HG03097 (cell line): ENCODE measurements at regions not wholly inside any gene's neighbourhood (a gene's known extent, or its start where the extent isn't known, plus 50 kb on each side); places are given as distances from the start of the nearest gene placed in this dataset.

Source experiments
- ATAC-seq: cut with Tn5 transposase; IDR thresholded peaks from one replicate; pipeline ENCODE4 v1.9.1; 2021; ENCODE audit not compliant: unreplicated experiment, low FRiP score

GRCh38 chr1:168958562-168959289, 147.8 kb upstream of the ATP1B1 start:
- ATAC-seq, result no peak

- no peak for ATAC-seq
Measured at GRCh38 chr1:168959382-168959781, 147.1 kb upstream of the ATP1B1 start.

- ATAC-seq, result no peak
Measured at GRCh38 chr1:168960114-168960513, 146.4 kb upstream of the ATP1B1 start.

GRCh38 chr1:168960595-168960994, 145.9 kb upstream of the ATP1B1 start:
- ATAC-seq, result no peak

- ATAC-seq, result no peak
Measured at GRCh38 chr1:168963601-168964000, 142.9 kb upstream of the ATP1B1 start.

- no peak for ATAC-seq
Measured at GRCh38 chr1:168964478-168964877, 142.0 kb upstream of the ATP1B1 start.

- no peak for ATAC-seq
Measured at GRCh38 chr1:168966217-168966616, 140.3 kb upstream of the ATP1B1 start.

GRCh38 chr1:168966636-168967035, 139.9 kb upstream of the ATP1B1 start:
- no peak for ATAC-seq

GRCh38 chr1:168970926-168971659, 135.4 kb upstream of the ATP1B1 start:
- ATAC-seq, result no peak

- no peak for ATAC-seq
Measured at GRCh38 chr1:168972225-168972624, 134.3 kb upstream of the ATP1B1 start.

GRCh38 chr1:168972887-168973286, 133.6 kb upstream of the ATP1B1 start:
- no peak for ATAC-seq

- no peak for ATAC-seq
Measured at GRCh38 chr1:168974117-168974516, 132.4 kb upstream of the ATP1B1 start.

- ATAC-seq, result no peak
Measured at GRCh38 chr1:168974611-168975010, 131.9 kb upstream of the ATP1B1 start.

GRCh38 chr1:168976267-168976666, 130.2 kb upstream of the ATP1B1 start:
- no peak for ATAC-seq

- no peak for ATAC-seq
Measured at GRCh38 chr1:168977618-168978017, 128.9 kb upstream of the ATP1B1 start.

GRCh38 chr1:168979276-168979675, 127.2 kb upstream of the ATP1B1 start:
- no peak for ATAC-seq

- ATAC-seq, result no peak
Measured at GRCh38 chr1:168980180-168980579, 126.3 kb upstream of the ATP1B1 start.

- ATAC-seq, result no peak
Measured at GRCh38 chr1:168980656-168981055, 125.8 kb upstream of the ATP1B1 start.

- ATAC-seq, result no peak
Measured at GRCh38 chr1:168982778-168983177, 123.7 kb upstream of the ATP1B1 start.

GRCh38 chr1:168987330-168987729, 119.2 kb upstream of the ATP1B1 start:
- ATAC-seq, result no peak

- no peak for ATAC-seq
Measured at GRCh38 chr1:168987923-168988322, 118.6 kb upstream of the ATP1B1 start.

GRCh38 chr1:168989985-168990384, 116.5 kb upstream of the ATP1B1 start:
- ATAC-seq, result no peak
